Thyroid gland (tissue), 4 donors: ENCODE measurements at regions not wholly inside any gene's neighbourhood (a gene's known extent, or its start where the extent isn't known, plus 50 kb on each side); places are given as distances from the start of the nearest gene placed in this dataset.

ENCODE experiments used
- CTCF ChIP-seq, 6 experiments: fragments of 200-600 bp in 3 of 6; fragments of 450-650 bp in 3 of 6; sonication (generic) in 3 of 6; IDR thresholded peaks; one replicate each; pipeline ENCODE4 v1.5.1; 2016 to 2019; ENCODE audit warnings: antibody characterized with exemption in 6 of 6, mild to moderate bottlenecking in 2 of 6, inconsistent platforms in 1 of 6, moderate library complexity in 1 of 6
- POLR2A ChIP-seq, 2 donors: fragments of 450-650 bp; IDR thresholded peaks; one replicate each; pipeline ENCODE4 v1.6.1; 2017; ENCODE audit warnings: antibody characterized with exemption in 2 of 2, mild to moderate bottlenecking in 2 of 2, moderate library complexity in 1 of 2

GRCh38 chr5:154625031-154625430 is 130.1 kb upstream of the LARP1 start:
- TF ChIP-seq POLR2A (IDR thresholded peaks at IDR 0.05) (no peak), CTCF (IDR thresholded peaks at IDR 0.05) (no peak)
